ENCODE measurements at regions not wholly inside any gene's neighbourhood (a gene's known extent, or its start where the extent isn't known, plus 50 kb on each side); places are given as distances from the start of the nearest gene placed in this dataset.

DNA sequence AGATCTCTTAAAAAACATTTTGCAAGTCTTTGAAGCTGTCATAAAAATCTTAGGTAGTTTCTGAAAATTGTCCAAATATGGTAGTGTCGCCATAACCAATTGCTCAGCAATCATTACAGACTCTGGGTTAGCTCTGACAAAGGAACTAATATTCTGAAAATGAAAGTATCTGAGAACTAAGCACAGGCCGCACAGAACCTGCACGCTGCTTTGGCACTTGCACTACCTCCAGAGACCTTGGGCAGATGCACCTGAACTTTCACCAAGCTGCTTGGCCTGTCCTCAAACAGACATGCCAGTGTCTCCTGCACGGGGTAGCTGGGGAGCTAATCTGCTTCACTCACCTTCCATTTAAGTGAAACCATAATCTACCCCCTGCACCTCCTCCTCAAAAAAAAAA, 317.0 kb downstream of the MAF start:
- ATAC-seq (no peak), DNase-seq (ENCODE audit: low spot score) (no peak), FAIRE-seq (no peak)
- Histone ChIP-seq H3K9ac (ENCODE audit: insufficient read depth, low read depth, low read length) (no peak overlapping the region), H4K20me1 (ENCODE audit: insufficient read depth, low read length) (no peaks in the 10 kb centered on the region), H3K36me3 (replicated peaks in 1 of 2; ENCODE audit: control insufficient read depth in 1 of 2, insufficient read depth in 2 of 2, low read length in 2 of 2) (no peaks in the 10 kb centered on the region), H3K4me2 (ENCODE audit: low read depth, low read length) (no peak overlapping the region), H3K27ac (ENCODE audit: extremely low read length, insufficient read depth, low read length) (no peak overlapping the region), H3K79me2 (ENCODE audit: insufficient read depth, low read length) (no peaks in the 10 kb centered on the region), H3K4me3 (replicated peaks in 1 of 3; ENCODE audit: insufficient read depth in 1 of 3, low read depth in 2 of 3, low read length in 3 of 3) (no peak overlapping the region), H3K4me1 (ENCODE audit: insufficient read depth, low read length) (no peaks in the 10 kb centered on the region), H3K27me3 (ENCODE audit: control insufficient read depth in 1 of 2, insufficient read depth in 2 of 2, low read length in 2 of 2) (peaks cover 0 to 5% of the 10 kb centered on the region in 2 experiments; a peak in 2 of 5 replicates), H2AFZ (ENCODE audit: low read length) (no peak overlapping the region), H3K9me3 (ENCODE audit: low read length) (no peaks in the 10 kb centered on the region)
- WGBS (ENCODE audit: low lambda C conversion rate): 51% methylated on average over 4 of the region's 4 CpGs
- TF ChIP-seq, protein P1, sequence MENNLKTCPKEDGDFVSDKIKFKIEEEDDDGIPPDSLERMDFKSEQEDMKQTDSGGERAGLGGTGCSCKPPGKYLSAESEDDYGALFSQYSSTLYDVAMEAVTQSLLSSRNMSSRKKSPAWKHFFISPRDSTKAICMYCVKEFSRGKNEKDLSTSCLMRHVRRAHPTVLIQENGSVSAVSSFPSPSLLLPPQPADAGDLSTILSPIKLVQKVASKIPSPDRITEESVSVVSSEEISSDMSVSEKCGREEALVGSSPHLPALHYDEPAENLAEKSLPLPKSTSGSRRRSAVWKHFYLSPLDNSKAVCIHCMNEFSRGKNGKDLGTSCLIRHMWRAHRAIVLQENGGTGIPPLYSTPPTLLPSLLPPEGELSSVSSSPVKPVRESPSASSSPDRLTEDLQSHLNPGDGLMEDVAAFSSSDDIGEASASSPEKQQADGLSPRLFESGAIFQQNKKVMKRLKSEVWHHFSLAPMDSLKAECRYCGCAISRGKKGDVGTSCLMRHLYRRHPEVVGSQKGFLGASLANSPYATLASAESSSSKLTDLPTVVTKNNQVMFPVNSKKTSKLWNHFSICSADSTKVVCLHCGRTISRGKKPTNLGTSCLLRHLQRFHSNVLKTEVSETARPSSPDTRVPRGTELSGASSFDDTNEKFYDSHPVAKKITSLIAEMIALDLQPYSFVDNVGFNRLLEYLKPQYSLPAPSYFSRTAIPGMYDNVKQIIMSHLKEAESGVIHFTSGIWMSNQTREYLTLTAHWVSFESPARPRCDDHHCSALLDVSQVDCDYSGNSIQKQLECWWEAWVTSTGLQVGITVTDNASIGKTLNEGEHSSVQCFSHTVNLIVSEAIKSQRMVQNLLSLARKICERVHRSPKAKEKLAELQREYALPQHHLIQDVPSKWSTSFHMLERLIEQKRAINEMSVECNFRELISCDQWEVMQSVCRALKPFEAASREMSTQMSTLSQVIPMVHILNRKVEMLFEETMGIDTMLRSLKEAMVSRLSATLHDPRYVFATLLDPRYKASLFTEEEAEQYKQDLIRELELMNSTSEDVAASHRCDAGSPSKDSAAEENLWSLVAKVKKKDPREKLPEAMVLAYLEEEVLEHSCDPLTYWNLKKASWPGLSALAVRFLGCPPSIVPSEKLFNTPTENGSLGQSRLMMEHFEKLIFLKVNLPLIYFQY (CRISPR knock-in tag; IDR thresholded peaks at IDR 0.05; ENCODE audit: borderline replicate concordance): no peak
- TF ChIP-seq PAF1 (CRISPR knock-in tag; IDR thresholded peaks at IDR 0.05) (no peak), RELA (CRISPR knock-in tag; IDR thresholded peaks at IDR 0.05) (no peak), POLR2AphosphoS2 (IDR thresholded peaks at IDR 0.05; ENCODE audit: low read depth, low read length) (no peak), MED1 (CRISPR knock-in tag; IDR thresholded peaks at IDR 0.05) (no peak), ATRX (CRISPR knock-in tag; IDR thresholded peaks at IDR 0.05; ENCODE audit: borderline replicate concordance) (no peak), NCOA2 (CRISPR knock-in tag; IDR thresholded peaks at IDR 0.05) (no peak), HMG20B (CRISPR knock-in tag; conservative IDR thresholded peaks at IDR 0.05) (no peak), TOE1 (CRISPR knock-in tag; IDR thresholded peaks at IDR 0.05) (no peak), PLRG1 (conservative IDR thresholded peaks at IDR 0.05) (no peak), ZNF430 (CRISPR knock-in tag; IDR thresholded peaks at IDR 0.05) (no peak)
- TF ChIP-seq, protein P2, sequence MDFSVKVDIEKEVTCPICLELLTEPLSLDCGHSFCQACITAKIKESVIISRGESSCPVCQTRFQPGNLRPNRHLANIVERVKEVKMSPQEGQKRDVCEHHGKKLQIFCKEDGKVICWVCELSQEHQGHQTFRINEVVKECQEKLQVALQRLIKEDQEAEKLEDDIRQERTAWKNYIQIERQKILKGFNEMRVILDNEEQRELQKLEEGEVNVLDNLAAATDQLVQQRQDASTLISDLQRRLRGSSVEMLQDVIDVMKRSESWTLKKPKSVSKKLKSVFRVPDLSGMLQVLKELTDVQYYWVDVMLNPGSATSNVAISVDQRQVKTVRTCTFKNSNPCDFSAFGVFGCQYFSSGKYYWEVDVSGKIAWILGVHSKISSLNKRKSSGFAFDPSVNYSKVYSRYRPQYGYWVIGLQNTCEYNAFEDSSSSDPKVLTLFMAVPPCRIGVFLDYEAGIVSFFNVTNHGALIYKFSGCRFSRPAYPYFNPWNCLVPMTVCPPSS (IDR thresholded peaks at IDR 0.05): no peak
- ChIA-PET POLR2A (no interaction called here), CTCF (ENCODE audit: low intra/inter-chr PET ratio, low total read pairs) (no interaction called here)
- BruUV-seq (replicated peaks): no TSS peak
- intact Hi-C loops (cut with micrococcal nuclease; ENCODE audit: unreplicated experiment): no loop called here
- in situ Hi-C loops (cut with HindIII; ENCODE audit: extremely low pct_ligation_motif_present, low pct_unique_long_range_greater_than_20kb): no loop called here
